HG03457 (cell line): ENCODE measurements at regions not wholly inside any gene's neighbourhood (a gene's known extent, or its start where the extent isn't known, plus 50 kb on each side); places are given as distances from the start of the nearest gene placed in this dataset.
"Not testable (repeated sequence)": the region's sequence is repeated elsewhere in the genome, so short reads cannot be mapped to it uniquely, and the experiment has no call there.

Source experiments
- ATAC-seq: cut with Tn5 transposase; IDR thresholded peaks from one replicate; pipeline ENCODE4 v1.9.1; 2021; ENCODE audit warnings: moderate number of reproducible peaks; ENCODE audit not compliant: unreplicated experiment

- no peak for ATAC-seq
Measured at GRCh38 chr13:65551208-65551607, 1678.9 kb downstream of the PCDH9 start.

GRCh38 chr13:65540175-65540574 lies 1690.0 kb downstream of the PCDH9 start:
- ATAC-seq = no peak

GRCh38 chr13:65535370-65535769 lies 1694.8 kb downstream of the PCDH9 start:
- ATAC-seq = no peak

GRCh38 chr13:65532231-65532630 lies 1697.9 kb downstream of the PCDH9 start:
- no peak for ATAC-seq

GRCh38 chr13:65530688-65531087 lies 1699.4 kb downstream of the PCDH9 start:
- ATAC-seq = no peak

GRCh38 chr13:65529541-65529940 lies 1700.6 kb downstream of the PCDH9 start:
- ATAC-seq = no peak

GRCh38 chr13:65508745-65509144 lies 1721.4 kb downstream of the PCDH9 start:
- ATAC-seq = no peak

- no peak for ATAC-seq
Measured at GRCh38 chr13:65508338-65508737, 1721.8 kb downstream of the PCDH9 start.

- ATAC-seq = no peak
Measured at GRCh38 chr13:65505941-65506340, 1724.2 kb downstream of the PCDH9 start.

- ATAC-seq = no peak
Measured at GRCh38 chr13:65504213-65504612, 1725.9 kb downstream of the PCDH9 start.

- no peak for ATAC-seq
Measured at GRCh38 chr13:65500481-65500880, 1729.7 kb downstream of the PCDH9 start.

GRCh38 chr13:65499256-65499655 lies 1730.9 kb downstream of the PCDH9 start:
- no peak for ATAC-seq

GRCh38 chr13:65497265-65497664 lies 1732.9 kb downstream of the PCDH9 start:
- ATAC-seq = no peak

GRCh38 chr13:65490725-65491124 lies 1739.4 kb downstream of the PCDH9 start:
- ATAC-seq = not testable (repeated sequence)

GRCh38 chr13:65488606-65489005 lies 1741.5 kb downstream of the PCDH9 start:
- no peak for ATAC-seq

- ATAC-seq = no peak
Measured at GRCh38 chr13:65479692-65480091, 1750.4 kb downstream of the PCDH9 start.

- ATAC-seq = no peak
Measured at GRCh38 chr13:65473196-65473595, 1756.9 kb downstream of the PCDH9 start.

- no peak for ATAC-seq
Measured at GRCh38 chr13:65472336-65472735, 1757.8 kb downstream of the PCDH9 start.

- no peak for ATAC-seq
Measured at GRCh38 chr13:65470781-65471180, 1759.4 kb downstream of the PCDH9 start.

GRCh38 chr13:65468628-65469027 lies 1761.5 kb downstream of the PCDH9 start:
- ATAC-seq = no peak

- no peak for ATAC-seq
Measured at GRCh38 chr13:65461590-65461989, 1768.5 kb downstream of the PCDH9 start.

- no peak for ATAC-seq
Measured at GRCh38 chr13:65460136-65460535, 1770.0 kb downstream of the PCDH9 start.

GRCh38 chr13:65456150-65456912 lies 1773.8 kb downstream of the PCDH9 start:
- ATAC-seq = no peak
